SK-N-SH treated with all-trans-retinoic acid at 6 μM for 48 hours (cell line): ENCODE measurements at regions not wholly inside any gene's neighbourhood (a gene's known extent, or its start where the extent isn't known, plus 50 kb on each side); places are given as distances from the start of the nearest gene placed in this dataset.

Experiments used
- ATAC-seq: fragments of 200-7000 bp; cut with Tn5 transposase; 3 replicates; pipeline ENCODE4 v1.9.1; 2020; ENCODE audit warnings: mild to moderate bottlenecking, moderate library complexity
- ARNTL ChIP-seq: fragments of 450-650 bp; formaldehyde crosslinking; IDR thresholded peaks from 2 replicates; pipeline ENCODE4 v1.5.0; 2020; ENCODE audit warnings: low read depth, mild to moderate bottlenecking, moderate library complexity, borderline replicate concordance
- BACH2 ChIP-seq: fragments of 250-450 bp; sonication (Bioruptor Pico); IDR thresholded peaks from 2 replicates; pipeline ENCODE4 v1.9.0; 2021; ENCODE audit warnings: mild to moderate bottlenecking, borderline replicate concordance
- CSDC2 ChIP-seq: fragments of 250-450 bp; sonication (Bioruptor Pico); IDR thresholded peaks from 2 replicates; pipeline ENCODE4 v1.5.0; 2020; ENCODE audit warnings: mild to moderate bottlenecking, moderate library complexity
- GLIS3 ChIP-seq: fragments of 250-450 bp; sonication (Bioruptor Pico); IDR thresholded peaks from 2 replicates; pipeline ENCODE4 v1.5.0; 2020; ENCODE audit warnings: mild to moderate bottlenecking, moderate library complexity
- ISL1 ChIP-seq: fragments of 250-450 bp; sonication (Bioruptor Pico); IDR thresholded peaks from 2 replicates; pipeline ENCODE4 v2.1.2; 2022; ENCODE audit warnings: mild to moderate bottlenecking, moderate library complexity
- OSR1 ChIP-seq: fragments of 250-450 bp; sonication (Bioruptor Pico); IDR thresholded peaks from 2 replicates; pipeline ENCODE4 v1.8.0; 2022; ENCODE audit warnings: moderate library complexity, mild to moderate bottlenecking, inconsistent platforms
- PATZ1 ChIP-seq: fragments of 250-450 bp; sonication (Bioruptor Pico); IDR thresholded peaks from 2 replicates; pipeline ENCODE4 v1.8.0; 2020; ENCODE audit warnings: mild to moderate bottlenecking, moderate library complexity, borderline replicate concordance
- POU6F1 ChIP-seq: fragments of 250-450 bp; sonication (Bioruptor Pico); IDR thresholded peaks from 2 replicates; pipeline ENCODE4 v1.8.0; 2021; ENCODE audit warnings: low read depth, mild to moderate bottlenecking, moderate library complexity, borderline replicate concordance
- PPARA ChIP-seq: fragments of 250-450 bp; sonication (Bioruptor Pico); IDR thresholded peaks from 2 replicates; pipeline ENCODE4 v1.5.0; 2020; ENCODE audit warnings: mild to moderate bottlenecking, borderline replicate concordance
- SNAI2 ChIP-seq: fragments of 250-450 bp; sonication (Bioruptor Pico); IDR thresholded peaks from 2 replicates; pipeline ENCODE4 v1.5.0; 2020; ENCODE audit warnings: mild to moderate bottlenecking, moderate library complexity
- TCF4 ChIP-seq: fragments of 250-450 bp; sonication (Bioruptor Pico); IDR thresholded peaks from 2 replicates; pipeline ENCODE4 v1.8.0; 2021; ENCODE audit warnings: mild to moderate bottlenecking, moderate library complexity, borderline replicate concordance
- TOX ChIP-seq: fragments of 250-450 bp; sonication (Bioruptor Pico); IDR thresholded peaks from 2 replicates; pipeline ENCODE4 v1.8.0; 2021; ENCODE audit warnings: mild to moderate bottlenecking, moderate library complexity, borderline replicate concordance
- ZC3H10 ChIP-seq: fragments of 250-450 bp; sonication (Bioruptor Pico); IDR thresholded peaks from 2 replicates; pipeline ENCODE4 v1.5.1; 2021; ENCODE audit warnings: mild to moderate bottlenecking, moderate library complexity
- ZFP3 ChIP-seq: fragments of 250-450 bp; sonication (Bioruptor Pico); IDR thresholded peaks from 2 replicates; pipeline ENCODE4 v1.5.0; 2020; ENCODE audit warnings: mild to moderate bottlenecking, moderate library complexity
- ZFP30 ChIP-seq: fragments of 450-650 bp; formaldehyde crosslinking; IDR thresholded peaks from 2 replicates; pipeline ENCODE4 v1.5.0; 2022; ENCODE audit warnings: mild to moderate bottlenecking, moderate library complexity
- ZNF70 ChIP-seq: fragments of 450-650 bp; formaldehyde crosslinking; IDR thresholded peaks from 2 replicates; pipeline ENCODE4 v1.5.0; 2020; ENCODE audit warnings: mild to moderate bottlenecking, moderate library complexity
- TF ChIP-seq, protein P1 (sequence below): fragments of 250-450 bp; sonication (Bioruptor Pico); IDR thresholded peaks from 2 replicates; pipeline ENCODE4 v1.5.1; 2020; ENCODE audit warnings: low read depth, mild to moderate bottlenecking, moderate library complexity
- TF ChIP-seq, protein P2 (sequence below): fragments of 250-450 bp; sonication (Bioruptor Pico); IDR thresholded peaks from 2 replicates; pipeline ENCODE4 v1.5.1; 2021; ENCODE audit warnings: mild to moderate bottlenecking, moderate library complexity
- TF ChIP-seq, protein P3 (sequence below): fragments of 250-450 bp; sonication (Bioruptor Pico); IDR thresholded peaks from 2 replicates; pipeline ENCODE4 v1.5.0; 2020; ENCODE audit warnings: mild to moderate bottlenecking, moderate library complexity

GRCh38 chr3:139835830-139836683 is 98.9 kb upstream of the CLSTN2 start:
- no peak for ATAC-seq
- TF ChIP-seq, protein P1, sequence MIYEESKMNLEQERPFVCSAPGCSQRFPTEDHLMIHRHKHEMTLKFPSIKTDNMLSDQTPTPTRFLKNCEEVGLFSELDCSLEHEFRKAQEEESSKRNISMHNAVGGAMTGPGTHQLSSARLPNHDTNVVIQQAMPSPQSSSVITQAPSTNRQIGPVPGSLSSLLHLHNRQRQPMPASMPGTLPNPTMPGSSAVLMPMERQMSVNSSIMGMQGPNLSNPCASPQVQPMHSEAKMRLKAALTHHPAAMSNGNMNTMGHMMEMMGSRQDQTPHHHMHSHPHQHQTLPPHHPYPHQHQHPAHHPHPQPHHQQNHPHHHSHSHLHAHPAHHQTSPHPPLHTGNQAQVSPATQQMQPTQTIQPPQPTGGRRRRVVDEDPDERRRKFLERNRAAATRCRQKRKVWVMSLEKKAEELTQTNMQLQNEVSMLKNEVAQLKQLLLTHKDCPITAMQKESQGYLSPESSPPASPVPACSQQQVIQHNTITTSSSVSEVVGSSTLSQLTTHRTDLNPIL, result no peak
- TF ChIP-seq TCF4 (CRISPR knock-in tag), result no peak
- no peak for TF ChIP-seq PPARA (CRISPR knock-in tag)
- TF ChIP-seq PATZ1 (CRISPR knock-in tag), result no peak
- no peak for TF ChIP-seq BACH2 (CRISPR knock-in tag)
- no peak for TF ChIP-seq CSDC2 (CRISPR knock-in tag)
- no peak for TF ChIP-seq ZNF70 (CRISPR knock-in tag)
- TF ChIP-seq, protein P2, sequence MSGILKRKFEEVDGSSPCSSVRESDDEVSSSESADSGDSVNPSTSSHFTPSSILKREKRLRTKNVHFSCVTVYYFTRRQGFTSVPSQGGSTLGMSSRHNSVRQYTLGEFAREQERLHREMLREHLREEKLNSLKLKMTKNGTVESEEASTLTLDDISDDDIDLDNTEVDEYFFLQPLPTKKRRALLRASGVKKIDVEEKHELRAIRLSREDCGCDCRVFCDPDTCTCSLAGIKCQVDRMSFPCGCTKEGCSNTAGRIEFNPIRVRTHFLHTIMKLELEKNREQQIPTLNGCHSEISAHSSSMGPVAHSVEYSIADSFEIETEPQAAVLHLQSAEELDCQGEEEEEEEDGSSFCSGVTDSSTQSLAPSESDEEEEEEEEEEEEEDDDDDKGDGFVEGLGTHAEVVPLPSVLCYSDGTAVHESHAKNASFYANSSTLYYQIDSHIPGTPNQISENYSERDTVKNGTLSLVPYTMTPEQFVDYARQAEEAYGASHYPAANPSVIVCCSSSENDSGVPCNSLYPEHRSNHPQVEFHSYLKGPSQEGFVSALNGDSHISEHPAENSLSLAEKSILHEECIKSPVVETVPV (CRISPR knock-in tag), result no peak
- no peak for TF ChIP-seq ARNTL
- TF ChIP-seq TOX (CRISPR knock-in tag), result no peak
- TF ChIP-seq POU6F1 (CRISPR knock-in tag), result no peak
- TF ChIP-seq SNAI2 (CRISPR knock-in tag), result no peak
- TF ChIP-seq ZFP30 (CRISPR knock-in tag), result no peak
- no peak for TF ChIP-seq ISL1

DNA sequence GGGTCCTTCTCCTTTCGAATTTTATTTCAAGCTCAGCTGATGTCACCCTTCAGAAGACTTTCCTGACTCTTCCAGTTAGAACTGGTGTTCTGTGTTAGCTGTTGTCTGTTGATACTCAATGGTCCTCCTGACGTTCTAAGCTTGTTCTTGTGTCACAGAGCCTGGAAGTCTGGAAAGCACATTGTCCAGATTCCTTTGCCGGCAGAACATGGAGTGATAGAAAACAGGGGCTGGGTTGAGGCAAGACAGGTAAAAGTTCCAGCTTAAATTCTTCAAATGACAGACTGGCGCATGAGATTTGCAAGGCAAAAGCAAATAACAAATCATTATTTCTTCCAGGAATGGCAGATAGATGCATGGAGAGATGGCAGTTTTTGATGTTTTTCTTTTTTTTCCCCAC is 102.0 kb upstream of the CLSTN2 start:
- TF ChIP-seq ISL1 (no peak), TCF4 (CRISPR knock-in tag) (no peak), PATZ1 (CRISPR knock-in tag) (no peak), ARNTL (no peak), ZFP3 (CRISPR knock-in tag) (no peak), OSR1 (no peak), ZC3H10 (CRISPR knock-in tag) (no peak), GLIS3 (CRISPR knock-in tag) (no peak)
- TF ChIP-seq, protein P2 (CRISPR knock-in tag), result no peak
- TF ChIP-seq, all 23 proteins: peak for 0
- ATAC-seq, result no peak

DNA sequence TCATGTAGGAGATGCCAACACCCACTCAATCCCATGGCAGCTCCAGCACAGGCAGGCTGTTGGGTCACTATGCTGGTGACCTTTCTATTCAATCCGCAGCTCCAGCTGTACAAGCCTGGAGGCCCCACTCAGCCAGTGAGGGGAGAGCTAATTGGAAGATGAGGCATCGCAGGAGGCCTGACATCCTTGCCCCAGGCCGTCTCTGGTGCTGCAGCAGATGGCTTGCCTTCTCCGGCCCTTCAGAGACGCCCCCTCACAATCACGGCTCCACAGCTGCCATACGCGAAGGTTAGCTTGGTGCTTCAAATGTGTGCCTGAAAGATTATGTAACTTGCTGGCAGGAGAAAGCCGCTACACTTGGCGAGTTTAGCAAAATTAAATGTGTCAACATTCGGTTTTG is 104.2 kb upstream of the CLSTN2 start:
- no peak; the same call in 2 of the 3 replicates for ATAC-seq
- TF ChIP-seq, protein P3, sequence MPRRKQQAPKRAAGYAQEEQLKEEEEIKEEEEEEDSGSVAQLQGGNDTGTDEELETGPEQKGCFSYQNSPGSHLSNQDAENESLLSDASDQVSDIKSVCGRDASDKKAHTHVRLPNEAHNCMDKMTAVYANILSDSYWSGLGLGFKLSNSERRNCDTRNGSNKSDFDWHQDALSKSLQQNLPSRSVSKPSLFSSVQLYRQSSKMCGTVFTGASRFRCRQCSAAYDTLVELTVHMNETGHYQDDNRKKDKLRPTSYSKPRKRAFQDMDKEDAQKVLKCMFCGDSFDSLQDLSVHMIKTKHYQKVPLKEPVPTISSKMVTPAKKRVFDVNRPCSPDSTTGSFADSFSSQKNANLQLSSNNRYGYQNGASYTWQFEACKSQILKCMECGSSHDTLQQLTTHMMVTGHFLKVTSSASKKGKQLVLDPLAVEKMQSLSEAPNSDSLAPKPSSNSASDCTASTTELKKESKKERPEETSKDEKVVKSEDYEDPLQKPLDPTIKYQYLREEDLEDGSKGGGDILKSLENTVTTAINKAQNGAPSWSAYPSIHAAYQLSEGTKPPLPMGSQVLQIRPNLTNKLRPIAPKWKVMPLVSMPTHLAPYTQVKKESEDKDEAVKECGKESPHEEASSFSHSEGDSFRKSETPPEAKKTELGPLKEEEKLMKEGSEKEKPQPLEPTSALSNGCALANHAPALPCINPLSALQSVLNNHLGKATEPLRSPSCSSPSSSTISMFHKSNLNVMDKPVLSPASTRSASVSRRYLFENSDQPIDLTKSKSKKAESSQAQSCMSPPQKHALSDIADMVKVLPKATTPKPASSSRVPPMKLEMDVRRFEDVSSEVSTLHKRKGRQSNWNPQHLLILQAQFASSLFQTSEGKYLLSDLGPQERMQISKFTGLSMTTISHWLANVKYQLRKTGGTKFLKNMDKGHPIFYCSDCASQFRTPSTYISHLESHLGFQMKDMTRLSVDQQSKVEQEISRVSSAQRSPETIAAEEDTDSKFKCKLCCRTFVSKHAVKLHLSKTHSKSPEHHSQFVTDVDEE (CRISPR knock-in tag), result peak; percentile 51; the same call in 1 of the 2 replicates
- TF ChIP-seq PPARA (CRISPR knock-in tag) (no peak), TCF4 (CRISPR knock-in tag) (peak; percentile 61; the same call in 1 of the 2 replicates), TOX (CRISPR knock-in tag) (no peak)
- TF ChIP-seq, protein P1, result no peak
